ENCODE measurements at regions not wholly inside any gene's neighbourhood (a gene's known extent, or its start where the extent isn't known, plus 50 kb on each side); places are given as distances from the start of the nearest gene placed in this dataset.

GRCh38 chr14:99330316-99331240, 58.6 kb upstream of the BCL11B start:
- TF ChIP-seq, protein P1, sequence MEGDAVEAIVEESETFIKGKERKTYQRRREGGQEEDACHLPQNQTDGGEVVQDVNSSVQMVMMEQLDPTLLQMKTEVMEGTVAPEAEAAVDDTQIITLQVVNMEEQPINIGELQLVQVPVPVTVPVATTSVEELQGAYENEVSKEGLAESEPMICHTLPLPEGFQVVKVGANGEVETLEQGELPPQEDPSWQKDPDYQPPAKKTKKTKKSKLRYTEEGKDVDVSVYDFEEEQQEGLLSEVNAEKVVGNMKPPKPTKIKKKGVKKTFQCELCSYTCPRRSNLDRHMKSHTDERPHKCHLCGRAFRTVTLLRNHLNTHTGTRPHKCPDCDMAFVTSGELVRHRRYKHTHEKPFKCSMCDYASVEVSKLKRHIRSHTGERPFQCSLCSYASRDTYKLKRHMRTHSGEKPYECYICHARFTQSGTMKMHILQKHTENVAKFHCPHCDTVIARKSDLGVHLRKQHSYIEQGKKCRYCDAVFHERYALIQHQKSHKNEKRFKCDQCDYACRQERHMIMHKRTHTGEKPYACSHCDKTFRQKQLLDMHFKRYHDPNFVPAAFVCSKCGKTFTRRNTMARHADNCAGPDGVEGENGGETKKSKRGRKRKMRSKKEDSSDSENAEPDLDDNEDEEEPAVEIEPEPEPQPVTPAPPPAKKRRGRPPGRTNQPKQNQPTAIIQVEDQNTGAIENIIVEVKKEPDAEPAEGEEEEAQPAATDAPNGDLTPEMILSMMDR (IDR thresholded peaks at IDR 0.05 in 4 of 5, conservative IDR thresholded peaks at IDR 0.05 in 1 of 5), result no peak
- no peak for TF ChIP-seq POLR2A (IDR thresholded peaks at IDR 0.05)
